ENCODE measurements at regions not wholly inside any gene's neighbourhood (a gene's known extent, or its start where the extent isn't known, plus 50 kb on each side); places are given as distances from the start of the nearest gene placed in this dataset.
"Not testable (repeated sequence)": the region's sequence is repeated elsewhere in the genome, so short reads cannot be mapped to it uniquely, and the experiment has no call there.

GRCh38 chr20:51305316-51306052 lies 237.0 kb downstream of the NFATC2 start:
- no peak for DNase-seq

DNA sequence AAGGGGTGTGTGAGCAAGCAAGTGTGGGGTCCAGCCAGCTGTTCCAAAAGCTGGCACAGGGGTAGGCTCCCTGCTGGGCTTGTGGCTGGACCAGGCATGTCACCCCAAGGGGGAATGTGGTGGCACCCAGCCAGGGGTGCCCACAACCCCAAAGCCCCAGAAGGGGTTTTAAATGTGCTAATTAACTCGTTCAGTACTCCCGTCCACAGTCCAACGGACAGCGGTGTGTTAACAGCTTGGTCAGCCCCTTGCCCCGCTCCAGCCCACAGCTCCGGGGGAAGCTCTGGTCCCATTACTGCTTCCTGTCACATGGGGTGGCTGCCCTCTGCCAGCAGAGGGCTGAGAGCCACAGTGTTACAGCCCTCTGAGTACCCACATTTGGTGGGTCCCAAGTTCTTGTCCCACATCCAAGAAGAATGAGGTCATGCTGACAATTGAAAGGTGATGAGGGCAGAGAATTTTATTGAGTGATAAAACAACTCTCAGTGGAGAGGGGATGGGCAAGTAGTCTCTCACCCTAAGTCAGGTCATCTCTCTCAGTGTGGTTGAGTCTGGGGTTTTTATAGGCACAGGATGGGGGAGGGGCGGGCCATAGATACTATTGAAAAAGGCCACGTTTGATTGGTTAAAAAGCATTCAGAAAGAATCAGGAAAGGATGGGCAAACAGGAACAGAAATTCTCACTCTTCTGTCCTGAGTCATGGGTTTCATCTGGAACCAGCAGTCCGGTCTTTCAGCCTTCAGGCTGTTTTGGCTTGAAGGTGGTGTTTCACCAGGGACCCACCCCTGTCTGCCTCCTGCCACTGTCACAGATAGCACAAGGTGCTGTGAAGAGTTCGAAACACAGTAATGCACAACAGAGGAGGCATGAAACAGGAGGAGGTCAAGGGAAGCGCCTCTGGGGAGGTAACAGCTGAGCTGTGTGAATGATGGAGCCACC lies 238.5 kb downstream of the NFATC2 start:
- no peak for DNase-seq

- DNase-seq = no peak
Measured at GRCh38 chr20:51301026-51301425, 241.5 kb downstream of the NFATC2 start.

- no peak for DNase-seq
Measured at GRCh38 chr20:51300104-51300503, 242.4 kb downstream of the NFATC2 start.

DNA sequence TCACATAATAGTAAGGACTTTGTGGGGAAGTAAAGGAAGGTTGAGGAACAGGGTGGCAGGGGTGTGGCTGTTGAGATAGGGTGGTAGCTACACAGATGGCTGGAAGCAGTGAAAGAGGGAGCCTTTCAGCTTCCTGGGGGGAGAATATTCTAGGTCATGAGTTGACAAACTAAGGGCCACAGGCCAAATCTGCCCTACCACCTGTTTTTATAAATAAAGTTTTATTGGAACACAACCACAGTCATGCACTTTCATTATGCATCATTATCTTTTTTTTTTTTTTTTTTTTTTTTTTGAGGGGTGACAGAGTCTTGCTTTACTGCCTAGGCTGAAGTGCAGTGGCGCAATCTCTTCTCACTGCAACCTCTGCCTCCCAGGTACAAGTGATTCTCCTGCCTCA lies 243.1 kb downstream of the NFATC2 start:
- DNase-seq = no peak

DNA sequence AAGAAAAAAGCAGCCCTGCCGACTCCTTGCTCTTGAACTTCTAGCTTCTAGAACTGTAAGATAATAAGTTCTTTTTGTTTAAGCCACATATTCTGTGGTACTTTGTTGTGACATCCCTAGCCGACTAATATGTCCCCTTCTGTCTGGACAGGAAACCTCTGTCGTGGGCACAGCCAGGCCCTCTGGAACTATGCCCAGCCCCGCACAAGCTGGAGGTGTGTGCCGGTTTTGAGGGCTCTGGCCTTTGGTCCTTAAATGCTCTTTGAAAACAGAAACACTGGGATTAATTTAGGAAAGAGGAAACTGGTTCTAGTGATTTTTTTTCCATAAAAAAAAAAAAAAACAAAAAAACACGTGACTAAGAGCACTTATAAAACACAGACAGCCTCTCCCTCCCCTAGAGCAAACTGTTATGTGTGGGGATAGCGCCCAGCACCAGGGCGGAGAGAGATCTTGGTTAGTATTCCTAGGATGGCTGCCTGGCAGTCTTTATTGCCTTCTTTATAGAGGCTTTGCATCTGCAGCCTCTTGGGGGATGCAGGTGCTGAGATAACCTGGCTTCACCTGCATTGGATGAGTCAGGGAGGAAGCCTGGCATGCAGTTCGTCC lies 244.3 kb downstream of the NFATC2 start:
- no peak for DNase-seq

DNA sequence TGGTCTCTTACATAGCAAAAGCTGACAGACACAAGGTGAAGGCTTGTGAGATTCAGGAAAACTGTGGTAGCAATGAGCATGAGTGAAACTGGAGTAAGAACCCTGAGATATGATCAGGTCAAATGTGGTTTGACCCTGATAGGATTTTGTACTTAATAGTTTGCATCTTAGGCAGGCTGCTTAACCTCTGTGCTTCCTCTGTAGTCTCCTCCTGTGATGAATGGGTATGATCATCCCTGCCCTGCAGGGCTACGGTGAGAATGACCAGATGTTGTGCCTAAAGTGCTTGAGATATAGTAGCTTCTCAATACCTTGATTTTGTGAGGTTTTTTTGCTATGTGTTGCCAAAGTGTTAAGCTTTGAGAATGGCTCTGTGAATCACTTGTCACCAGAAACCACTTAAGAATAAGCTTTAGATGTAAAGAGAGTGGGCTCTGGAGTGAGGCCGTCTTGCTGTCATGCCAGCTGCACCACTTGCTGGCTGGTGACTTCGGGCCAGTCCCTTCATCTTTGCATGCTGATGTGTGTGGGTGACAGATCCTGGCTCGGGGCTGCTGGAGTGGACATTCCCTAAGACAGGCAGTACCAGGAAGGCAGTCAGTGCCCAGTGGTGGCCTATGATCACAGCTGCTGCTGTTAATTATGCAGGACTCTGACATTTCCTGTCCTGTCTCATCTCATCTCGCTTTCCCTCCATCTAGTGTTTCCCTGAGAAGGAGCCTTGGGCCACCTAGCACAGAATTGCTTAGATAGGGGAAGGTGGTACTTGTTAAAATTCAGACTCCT lies 254.7 kb downstream of the NFATC2 start:
- no peak for DNase-seq

- DNase-seq = no peak
Measured at GRCh38 chr20:51286758-51287157, 255.8 kb downstream of the NFATC2 start.

- no peak for DNase-seq
Measured at GRCh38 chr20:51285684-51286083, 256.8 kb downstream of the NFATC2 start.

- DNase-seq = no peak
Measured at GRCh38 chr20:51284871-51285270, 257.6 kb downstream of the NFATC2 start.

GRCh38 chr20:51284176-51284575 lies 258.3 kb downstream of the NFATC2 start:
- no peak for DNase-seq

GRCh38 chr20:51281521-51281920 lies 258.6 kb upstream of the KCNG1 start:
- no peak for DNase-seq

DNA sequence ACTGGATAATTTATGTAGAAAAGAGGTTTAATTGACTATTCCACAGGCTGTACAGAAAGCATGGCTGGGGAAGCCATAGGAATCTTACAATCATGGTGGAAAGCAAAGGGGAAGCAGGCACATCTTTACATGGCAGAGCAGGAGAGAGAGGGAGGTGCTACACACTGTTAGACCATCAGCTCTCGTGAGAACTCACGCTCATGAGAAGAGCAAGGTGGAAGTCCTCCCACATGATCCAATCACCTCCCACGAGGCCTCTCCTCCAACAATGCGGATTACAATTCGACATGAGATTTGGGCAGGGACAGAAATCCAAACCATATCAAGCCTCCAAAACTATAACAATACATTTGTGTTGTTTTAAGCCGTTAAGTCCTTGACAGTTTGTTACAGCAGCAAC lies 257.1 kb upstream of the KCNG1 start:
- no peak for DNase-seq

GRCh38 chr20:51277961-51278360 lies 255.1 kb upstream of the KCNG1 start:
- DNase-seq = no peak

GRCh38 chr20:51276296-51276695 lies 253.4 kb upstream of the KCNG1 start:
- no peak for DNase-seq

DNA sequence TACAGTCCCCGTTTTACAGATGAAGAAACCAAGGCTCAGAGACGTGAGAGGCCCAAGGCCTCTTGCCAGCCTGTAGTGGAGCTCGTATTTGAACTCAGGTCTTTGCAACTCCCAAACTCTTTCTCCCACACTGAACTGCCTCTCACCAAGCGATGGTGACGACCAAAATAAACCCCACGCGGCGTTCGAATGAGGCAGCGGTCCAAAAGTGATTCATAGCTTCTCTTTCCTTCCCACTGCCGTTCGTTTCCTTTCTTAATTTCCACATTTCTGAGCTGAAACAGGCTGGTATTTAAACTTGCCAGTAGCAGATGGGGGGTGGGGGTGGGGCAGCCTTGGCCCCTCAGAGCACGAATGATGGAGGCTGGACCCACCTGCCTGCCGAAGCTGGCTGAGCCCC lies 252.9 kb upstream of the KCNG1 start:
- DNase-seq = no peak

DNA sequence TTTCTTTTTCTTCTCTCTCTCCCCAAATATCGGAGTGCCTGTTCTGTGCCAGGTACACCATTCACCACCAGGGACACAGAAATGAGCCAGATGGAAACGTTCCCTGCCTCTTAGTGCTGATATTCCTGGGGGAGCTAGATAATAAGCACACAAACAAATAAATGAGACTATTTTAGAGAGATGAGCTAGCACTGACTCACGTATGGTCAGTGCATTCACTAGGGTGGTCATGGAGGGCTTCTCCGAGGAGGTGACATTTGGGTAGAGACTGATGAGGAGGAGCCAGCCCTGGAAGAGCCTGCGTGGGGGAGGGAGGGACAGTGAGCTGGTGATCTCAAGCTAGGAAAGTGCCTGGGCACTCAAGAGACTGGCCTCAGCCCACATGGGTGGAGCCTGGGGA lies 252.3 kb upstream of the KCNG1 start:
- DNase-seq = no peak

DNA sequence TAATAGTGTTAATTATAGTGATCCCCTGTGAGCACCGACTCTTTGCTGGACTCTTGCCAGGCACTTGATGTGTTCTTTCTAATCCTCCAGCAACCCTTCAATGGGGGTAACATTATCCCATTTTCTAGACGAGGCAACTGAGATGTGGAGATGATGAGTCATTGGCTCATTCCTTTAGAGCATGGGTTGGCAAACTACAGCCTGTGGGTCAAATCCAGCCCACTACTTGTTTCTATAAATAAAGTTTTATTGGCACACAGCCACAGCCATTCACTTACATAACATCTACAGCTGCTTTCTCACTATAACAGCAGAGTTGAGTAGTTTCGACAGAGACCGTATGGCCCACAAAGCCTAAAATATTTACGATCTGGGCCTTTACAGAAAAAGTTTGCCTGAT lies 249.5 kb upstream of the KCNG1 start:
- no peak for DNase-seq

DNA sequence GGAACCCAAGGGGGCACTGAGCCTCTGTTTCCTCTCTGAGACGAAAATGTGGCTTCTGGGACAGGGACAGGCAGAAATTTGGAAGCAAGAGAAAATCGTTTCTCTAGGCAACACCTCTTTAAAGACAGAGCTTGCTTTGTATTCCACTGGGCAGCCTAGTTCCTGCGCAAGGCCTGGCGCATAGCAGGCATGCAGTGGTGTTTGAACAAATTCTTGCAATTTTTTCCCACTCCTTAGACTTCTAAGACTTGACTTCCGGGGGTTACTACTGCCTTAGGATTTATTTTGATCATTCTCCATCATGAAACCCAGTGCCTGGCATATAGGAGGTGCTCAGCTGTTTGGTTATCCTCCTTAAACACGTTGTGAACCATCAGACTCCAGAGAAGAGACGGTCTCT lies 249.0 kb upstream of the KCNG1 start:
- DNase-seq = no peak

DNA sequence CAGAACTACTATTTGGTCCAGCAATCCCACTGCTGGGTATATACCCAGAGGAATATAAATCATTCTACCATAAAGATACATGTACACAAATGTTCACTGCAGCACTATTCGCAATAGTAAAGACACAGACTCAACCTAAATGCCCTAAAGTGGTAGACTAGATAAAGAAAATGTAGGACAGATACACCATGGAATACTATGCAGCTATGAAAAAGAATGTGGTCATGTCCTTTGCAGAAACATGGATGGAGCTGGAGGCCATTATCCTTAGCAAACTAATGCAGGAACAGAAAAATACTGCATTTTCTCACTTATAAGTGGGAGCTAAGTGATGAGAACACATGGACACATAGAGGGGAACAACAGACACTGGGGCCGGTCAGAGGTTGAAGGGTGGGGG lies 248.4 kb upstream of the KCNG1 start:
- not testable (repeated sequence) for DNase-seq

DNA sequence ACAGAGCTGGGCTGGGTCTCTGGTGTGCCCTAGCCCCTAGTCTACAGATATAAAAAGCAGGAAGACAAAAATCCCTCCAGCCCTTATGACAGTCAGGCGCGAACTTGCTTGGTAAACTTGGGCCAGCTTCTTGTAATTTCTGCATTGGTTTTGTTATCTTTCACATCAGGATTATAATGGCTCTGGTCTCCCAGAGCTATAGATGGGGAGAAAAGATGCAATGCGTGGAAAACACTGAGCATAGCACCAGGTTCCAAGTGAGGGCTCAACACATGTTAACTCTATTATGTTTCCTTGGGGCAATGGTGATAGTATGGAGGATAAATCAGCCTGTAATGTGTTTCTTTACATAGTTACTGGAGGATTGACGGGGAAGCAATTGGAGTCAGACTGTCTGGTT lies 246.8 kb upstream of the KCNG1 start:
- no peak for DNase-seq

DNA sequence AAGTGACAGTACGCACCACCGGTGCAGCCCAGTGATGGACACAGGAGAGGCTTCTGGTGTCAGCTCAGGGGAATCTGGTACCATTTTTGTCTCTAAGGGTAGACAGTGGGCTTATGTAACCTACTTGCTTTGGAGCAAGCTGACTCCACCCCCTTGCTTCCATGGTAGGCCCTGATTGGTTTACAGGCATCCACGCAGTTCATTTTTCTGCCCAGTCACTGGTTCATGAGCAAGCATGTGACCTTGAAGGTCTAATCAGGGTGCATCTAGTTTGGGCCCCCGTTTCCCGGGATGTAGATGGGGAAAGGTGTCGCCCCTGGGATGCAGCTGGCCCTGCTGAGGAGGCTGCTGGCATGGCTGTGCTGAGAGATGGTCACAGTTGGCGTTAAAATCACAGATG lies 244.8 kb upstream of the KCNG1 start:
- DNase-seq = no peak

DNA sequence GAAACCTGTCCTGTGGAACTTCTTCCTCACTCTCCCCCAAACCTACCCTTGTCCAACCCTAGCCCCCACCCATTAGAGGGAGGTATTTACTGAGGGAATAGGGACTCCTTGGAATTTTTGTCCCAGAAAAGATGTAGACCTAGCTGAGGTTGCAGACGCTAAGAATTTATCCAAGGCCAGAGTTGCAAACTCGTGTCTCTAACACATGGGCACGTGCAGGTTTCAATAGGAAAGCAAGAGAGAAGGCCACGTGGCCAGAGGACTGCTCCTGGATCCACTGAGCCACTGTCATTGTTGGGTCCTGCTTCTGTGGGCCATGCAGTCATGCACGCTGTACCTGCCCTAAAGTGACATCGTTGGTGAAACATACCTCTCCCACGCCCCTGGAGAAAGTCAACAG lies 243.4 kb upstream of the KCNG1 start:
- no peak for DNase-seq
